Astrocyte (in vitro differentiated cells and primary cell): ENCODE measurements at regions not wholly inside any gene's neighbourhood (a gene's known extent, or its start where the extent isn't known, plus 50 kb on each side); places are given as distances from the start of the nearest gene placed in this dataset.

ENCODE experiments used
- CTCF ChIP-seq: IDR thresholded peaks from 2 replicates; pipeline ENCODE4 v1.5.1; 2011; ENCODE audit warnings: low read depth, mild to moderate bottlenecking, inconsistent platforms, low read length, moderate library complexity; ENCODE audit not compliant: insufficient read depth
- EZH2 ChIP-seq: IDR thresholded peaks from 2 replicates; pipeline ENCODE4 v1.6.1; 2012; ENCODE audit warnings: mild to moderate bottlenecking, low read length, inconsistent platforms; ENCODE audit not compliant: insufficient read depth

- TF ChIP-seq CTCF: no peak
- TF ChIP-seq EZH2: no peak
Observed at GRCh38 chr9:27844797-27845196, 271.5 kb upstream of the C9orf72 start.
